DND-41 (cell line): ENCODE measurements at regions not wholly inside any gene's neighbourhood (a gene's known extent, or its start where the extent isn't known, plus 50 kb on each side); places are given as distances from the start of the nearest gene placed in this dataset.

Experiments used
- CTCF ChIP-seq: IDR thresholded peaks from 2 replicates; pipeline ENCODE4 v1.5.1; 2012; ENCODE audit warnings: borderline replicate concordance, low read length, moderate library complexity, mild to moderate bottlenecking; ENCODE audit not compliant: poor library complexity, severe bottlenecking; ENCODE audit errors: extremely low read depth
- EZH2 ChIP-seq: IDR thresholded peaks from 3 replicates; pipeline ENCODE4 v1.6.1; 2012; ENCODE audit warnings: borderline replicate concordance, low read depth, mild to moderate bottlenecking, moderate library complexity, low read length, inconsistent platforms; ENCODE audit not compliant: severe bottlenecking

DNA sequence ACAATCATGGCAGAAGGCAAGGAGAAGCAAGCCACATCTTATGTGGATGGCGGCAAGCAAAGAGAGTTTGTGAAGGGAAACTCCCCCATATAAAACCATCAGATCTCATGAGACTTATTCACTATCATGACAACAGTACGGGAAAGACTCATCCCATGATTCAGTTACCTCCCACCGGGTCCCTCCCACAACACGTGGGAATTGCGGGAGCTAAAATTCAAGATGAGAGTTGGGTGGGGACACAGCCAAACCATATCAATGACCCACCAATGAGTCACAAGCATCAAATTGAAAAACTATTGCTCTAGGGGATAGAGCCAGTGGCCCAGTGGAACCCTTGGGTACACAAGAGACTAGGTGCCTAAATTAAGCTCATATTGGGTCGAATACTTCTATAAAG is 157.4 kb downstream of the FBXO15 start:
- TF ChIP-seq CTCF: no peak
- TF ChIP-seq EZH2: no peak
